GM23338 (cell line): ENCODE measurements at regions not wholly inside any gene's neighbourhood (a gene's known extent, or its start where the extent isn't known, plus 50 kb on each side); places are given as distances from the start of the nearest gene placed in this dataset.

Experiments used
- ATAC-seq: fragments of 200-7000 bp; cut with Tn5 transposase; 3 replicates; pipeline ENCODE4 v1.9.1; 2020
- DNase-seq: peaks from one replicate; pipeline ENCODE4 v3.0.0-alpha.2; 2015; ENCODE audit warnings: low spot score
- H2AFZ ChIP-seq: fragments of 200-600 bp; sonication (generic); 2 replicates; pipeline ENCODE4 v1.8.0; 2016; ENCODE audit warnings: antibody characterized with exemption, mild to moderate bottlenecking, moderate library complexity
- H3F3A ChIP-seq: fragments of 200-600 bp; sonication (generic); replicated peaks from 2 replicates; pipeline ENCODE4 v1.8.0; 2017; ENCODE audit warnings: antibody characterized with exemption, mixed run types, low read depth
- H3K27ac ChIP-seq: fragments of 200-600 bp; sonication (generic); 2 replicates; pipeline ENCODE4 v1.6.1; 2016; ENCODE audit warnings: low read depth
- H3K27me3 ChIP-seq: fragments of 200-600 bp; sonication (generic); 2 replicates; pipeline ENCODE4 v1.8.0; 2016; ENCODE audit warnings: mild to moderate bottlenecking, mixed run types, moderate library complexity; ENCODE audit not compliant: insufficient read depth
- H3K36me3 ChIP-seq: fragments of 200-600 bp; sonication (generic); 2 replicates; pipeline ENCODE4 v1.8.0; 2016; ENCODE audit warnings: mild to moderate bottlenecking; ENCODE audit not compliant: insufficient read depth
- H3K4me1 ChIP-seq: fragments of 200-600 bp; sonication (generic); 2 replicates; pipeline ENCODE4 v1.8.0; 2016; ENCODE audit warnings: mild to moderate bottlenecking, moderate library complexity; ENCODE audit not compliant: insufficient read depth
- H3K4me2 ChIP-seq: fragments of 200-600 bp; sonication (generic); 2 replicates; pipeline ENCODE4 v1.7.1; 2017; ENCODE audit warnings: mixed run types
- H3K4me3 ChIP-seq: fragments of 200-600 bp; sonication (generic); 2 replicates; pipeline ENCODE4 v1.6.1; 2016; ENCODE audit warnings: mixed run types
- H3K79me2 ChIP-seq: fragments of 200-600 bp; sonication (generic); replicated peaks from 2 replicates; pipeline ENCODE4 v1.8.0; 2017; ENCODE audit warnings: mild to moderate bottlenecking; ENCODE audit not compliant: insufficient read depth
- H3K9me2 ChIP-seq: fragments of 200-600 bp; sonication (generic); 2 replicates; pipeline ENCODE4 v1.8.0; 2017; ENCODE audit not compliant: insufficient read depth
- H4K20me1 ChIP-seq: fragments of 200-600 bp; sonication (generic); replicated peaks from 2 replicates; pipeline ENCODE4 v1.8.0; 2017; ENCODE audit warnings: mild to moderate bottlenecking; ENCODE audit not compliant: insufficient read depth
- H3K27ac Mint-ChIP-seq: 2 replicates; pipeline ENCODE4 v1.8.0; 2020; ENCODE audit warnings: inconsistent platforms, mild to moderate bottlenecking, moderate library complexity, mixed read lengths
- H3K27me3 Mint-ChIP-seq: 3 replicates; pipeline ENCODE4 v1.8.0; 2022; ENCODE audit warnings: low read depth, mild to moderate bottlenecking, moderate library complexity, mixed read lengths, inconsistent platforms; ENCODE audit not compliant: insufficient read depth, poor library complexity
- H3K36me3 Mint-ChIP-seq: 3 replicates; pipeline ENCODE4 v1.8.0; 2021; ENCODE audit warnings: low read depth, mild to moderate bottlenecking, inconsistent platforms, moderate library complexity, mixed read lengths
- H3K4me1 Mint-ChIP-seq: 3 replicates; pipeline ENCODE4 v1.8.0; 2020; ENCODE audit warnings: mild to moderate bottlenecking, inconsistent platforms, mixed read lengths
- H3K4me3 Mint-ChIP-seq: 3 replicates; pipeline ENCODE4 v1.8.0; 2021; ENCODE audit warnings: moderate library complexity, mild to moderate bottlenecking, inconsistent platforms, mixed read lengths
- H3K9me3 Mint-ChIP-seq: 3 replicates; pipeline ENCODE4 v1.8.0; 2020; ENCODE audit warnings: moderate library complexity, mild to moderate bottlenecking, inconsistent platforms, mixed read lengths
- CREB1 ChIP-seq: fragments of 250-450 bp; sonication (Bioruptor Pico); IDR thresholded peaks from 2 replicates; pipeline ENCODE4 v1.5.0; 2020; ENCODE audit warnings: low read depth, mild to moderate bottlenecking, moderate library complexity
- CTCF ChIP-seq, 2 experiments: fragments of 200-600 bp in 1 of 2; sonication (generic) in 1 of 2; conservative IDR thresholded peaks; 2 replicates each; pipeline versions ENCODE4 v1.5.1 to v1.6.1; 2016 to 2017; ENCODE audit warnings: antibody characterized with exemption in 2 of 2, low read depth in 2 of 2, mild to moderate bottlenecking in 2 of 2, moderate library complexity in 1 of 2
- EZH2 ChIP-seq: fragments of 200-600 bp; sonication (generic); IDR thresholded peaks from one replicate; pipeline ENCODE4 v1.8.0; 2017; ENCODE audit warnings: antibody characterized with exemption, mild to moderate bottlenecking, low read depth; ENCODE audit not compliant: unreplicated experiment
- EZH2phosphoT487 ChIP-seq: fragments of 200-600 bp; sonication (generic); IDR thresholded peaks from one replicate; pipeline ENCODE4 v1.8.1; 2018; ENCODE audit warnings: antibody characterized with exemption; ENCODE audit not compliant: unreplicated experiment
- JUNB ChIP-seq: IDR thresholded peaks from one replicate; pipeline ENCODE4 v1.6.1; 2016; ENCODE audit warnings: antibody characterized with exemption; ENCODE audit not compliant: unreplicated experiment
- NANOG ChIP-seq: IDR thresholded peaks from 2 replicates; pipeline ENCODE4 v1.6.1; 2016; ENCODE audit warnings: antibody characterized with exemption, borderline replicate concordance
- POLR2AphosphoS5 ChIP-seq: IDR thresholded peaks from 2 replicates; pipeline ENCODE4 v1.6.1; 2016; ENCODE audit warnings: antibody characterized with exemption, low read depth
- STAT1 ChIP-seq: IDR thresholded peaks from one replicate; pipeline ENCODE4 v1.6.1; 2016; ENCODE audit warnings: antibody characterized with exemption; ENCODE audit not compliant: unreplicated experiment
- ZNF114 ChIP-seq: fragments of 250-450 bp; sonication (Bioruptor Pico); IDR thresholded peaks from 2 replicates; pipeline ENCODE4 v1.5.0; 2020; ENCODE audit warnings: mild to moderate bottlenecking, moderate library complexity
- ZNF331 ChIP-seq: fragments of 250-450 bp; sonication (Bioruptor Pico); IDR thresholded peaks from 2 replicates; pipeline ENCODE4 v1.5.0; 2020; ENCODE audit warnings: low read depth, mild to moderate bottlenecking, moderate library complexity
- ZNF462 ChIP-seq: fragments of 250-450 bp; sonication (Bioruptor Pico); IDR thresholded peaks from 2 replicates; pipeline ENCODE4 v1.5.0; 2020; ENCODE audit warnings: mild to moderate bottlenecking, moderate library complexity
- TF ChIP-seq, protein P1 (sequence below): IDR thresholded peaks from one replicate; pipeline ENCODE4 v1.6.1; 2018; ENCODE audit warnings: antibody characterized with exemption; ENCODE audit not compliant: unreplicated experiment
- TF ChIP-seq, protein P2 (sequence below): IDR thresholded peaks from 2 replicates; pipeline ENCODE4 v1.6.1; 2016; ENCODE audit warnings: antibody characterized with exemption

DNA sequence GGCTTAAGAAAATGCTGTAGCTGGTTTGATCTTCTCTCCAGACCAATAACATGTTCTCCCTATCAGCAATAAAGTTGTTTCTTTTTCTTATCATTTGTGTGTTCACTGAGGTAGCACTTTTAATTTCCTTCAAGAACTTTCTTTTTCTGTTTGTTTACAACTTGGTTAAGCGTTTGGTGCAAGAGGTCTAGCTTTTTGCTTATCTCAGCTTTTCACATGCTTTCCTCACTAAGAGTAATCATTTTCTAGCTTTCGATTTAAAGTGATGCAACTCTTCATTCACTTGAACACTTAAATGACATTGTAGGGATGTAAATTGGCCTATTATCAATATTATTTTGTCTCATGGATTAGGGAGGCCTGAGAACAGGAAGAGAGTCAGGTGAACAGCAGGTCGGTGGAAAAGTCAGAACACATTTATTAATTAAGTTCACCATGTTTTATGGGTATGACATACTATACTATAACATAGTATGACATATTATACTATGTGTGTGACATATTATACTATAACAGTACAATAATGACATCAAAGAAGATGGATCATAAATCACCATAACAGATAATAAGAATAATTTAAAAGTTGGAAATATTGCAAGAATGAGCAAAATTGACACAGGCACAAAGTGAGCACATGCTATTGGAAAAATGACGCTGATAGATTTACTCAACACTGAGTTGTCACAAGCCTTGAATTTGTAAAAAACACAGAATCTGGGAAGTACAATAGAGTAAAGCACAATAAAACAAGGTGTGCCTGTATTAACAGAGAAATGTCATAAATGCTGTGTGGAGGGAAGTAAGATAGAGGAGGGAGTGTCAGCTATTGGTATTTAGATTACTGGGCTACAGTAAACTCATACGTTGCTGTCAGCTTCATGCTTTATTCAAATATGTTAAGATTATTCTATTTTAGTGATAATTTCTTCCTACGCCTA, 218.6 kb upstream of the SLC7A11 start:
- Histone ChIP-seq H3K4me3 (no peak overlapping the region), H3K4me2 (no peak overlapping the region), H3K4me1 (0 out of 2 replicates have a peak, but pooled peaks cover 18% of the 10 kb centered on the region), H2AFZ (no peak overlapping the region), H3K36me3 (no peaks in the 10 kb centered on the region), H3K27me3 (no peaks in the 10 kb centered on the region), H3F3A (no peaks in the 10 kb centered on the region), H3K27ac (no peak overlapping the region), H3K9me2 (no peaks in the 10 kb centered on the region), H3K79me2 (no peaks in the 10 kb centered on the region), H4K20me1 (no peaks in the 10 kb centered on the region)
- Mint-ChIP-seq H3K36me3 (no peaks in the 10 kb centered on the region), H3K9me3 (no peaks in the 10 kb centered on the region; the same call in 2 of the 3 replicates), H3K27me3 (no peaks in the 10 kb centered on the region), H3K27ac (no peak overlapping the region), H3K4me1 (peaks cover 13% of the 10 kb centered on the region), H3K4me3 (no peak overlapping the region)
- no peak for TF ChIP-seq EZH2phosphoT487
- no peak for TF ChIP-seq ZNF331 (CRISPR knock-in tag)
- TF ChIP-seq NANOG: no peak
- TF ChIP-seq JUNB: no peak
- TF ChIP-seq, protein P1, sequence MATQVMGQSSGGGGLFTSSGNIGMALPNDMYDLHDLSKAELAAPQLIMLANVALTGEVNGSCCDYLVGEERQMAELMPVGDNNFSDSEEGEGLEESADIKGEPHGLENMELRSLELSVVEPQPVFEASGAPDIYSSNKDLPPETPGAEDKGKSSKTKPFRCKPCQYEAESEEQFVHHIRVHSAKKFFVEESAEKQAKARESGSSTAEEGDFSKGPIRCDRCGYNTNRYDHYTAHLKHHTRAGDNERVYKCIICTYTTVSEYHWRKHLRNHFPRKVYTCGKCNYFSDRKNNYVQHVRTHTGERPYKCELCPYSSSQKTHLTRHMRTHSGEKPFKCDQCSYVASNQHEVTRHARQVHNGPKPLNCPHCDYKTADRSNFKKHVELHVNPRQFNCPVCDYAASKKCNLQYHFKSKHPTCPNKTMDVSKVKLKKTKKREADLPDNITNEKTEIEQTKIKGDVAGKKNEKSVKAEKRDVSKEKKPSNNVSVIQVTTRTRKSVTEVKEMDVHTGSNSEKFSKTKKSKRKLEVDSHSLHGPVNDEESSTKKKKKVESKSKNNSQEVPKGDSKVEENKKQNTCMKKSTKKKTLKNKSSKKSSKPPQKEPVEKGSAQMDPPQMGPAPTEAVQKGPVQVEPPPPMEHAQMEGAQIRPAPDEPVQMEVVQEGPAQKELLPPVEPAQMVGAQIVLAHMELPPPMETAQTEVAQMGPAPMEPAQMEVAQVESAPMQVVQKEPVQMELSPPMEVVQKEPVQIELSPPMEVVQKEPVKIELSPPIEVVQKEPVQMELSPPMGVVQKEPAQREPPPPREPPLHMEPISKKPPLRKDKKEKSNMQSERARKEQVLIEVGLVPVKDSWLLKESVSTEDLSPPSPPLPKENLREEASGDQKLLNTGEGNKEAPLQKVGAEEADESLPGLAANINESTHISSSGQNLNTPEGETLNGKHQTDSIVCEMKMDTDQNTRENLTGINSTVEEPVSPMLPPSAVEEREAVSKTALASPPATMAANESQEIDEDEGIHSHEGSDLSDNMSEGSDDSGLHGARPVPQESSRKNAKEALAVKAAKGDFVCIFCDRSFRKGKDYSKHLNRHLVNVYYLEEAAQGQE: no peak
- TF ChIP-seq EZH2: no peak
- TF ChIP-seq STAT1: no peak
- TF ChIP-seq, protein P2, sequence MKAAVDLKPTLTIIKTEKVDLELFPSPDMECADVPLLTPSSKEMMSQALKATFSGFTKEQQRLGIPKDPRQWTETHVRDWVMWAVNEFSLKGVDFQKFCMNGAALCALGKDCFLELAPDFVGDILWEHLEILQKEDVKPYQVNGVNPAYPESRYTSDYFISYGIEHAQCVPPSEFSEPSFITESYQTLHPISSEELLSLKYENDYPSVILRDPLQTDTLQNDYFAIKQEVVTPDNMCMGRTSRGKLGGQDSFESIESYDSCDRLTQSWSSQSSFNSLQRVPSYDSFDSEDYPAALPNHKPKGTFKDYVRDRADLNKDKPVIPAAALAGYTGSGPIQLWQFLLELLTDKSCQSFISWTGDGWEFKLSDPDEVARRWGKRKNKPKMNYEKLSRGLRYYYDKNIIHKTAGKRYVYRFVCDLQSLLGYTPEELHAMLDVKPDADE: no peak
- TF ChIP-seq ZNF114: no peak
- TF ChIP-seq CREB1 (CRISPR knock-in tag): no peak
- no peak for TF ChIP-seq CTCF (conservative IDR thresholded peaks at IDR 0.05; ENCODE audit: low read depth in 2 of 2)
- no peak for TF ChIP-seq POLR2AphosphoS5
- no peak for TF ChIP-seq ZNF462 (CRISPR knock-in tag)
- ATAC-seq (no peak), DNase-seq (no peak)
